Heart right ventricle (tissue), 16 donors: ENCODE measurements at regions not wholly inside any gene's neighbourhood (a gene's known extent, or its start where the extent isn't known, plus 50 kb on each side); places are given as distances from the start of the nearest gene placed in this dataset.

ENCODE experiments used
- ATAC-seq, 8 donors: fragments of 200-7000 bp; cut with Tn5 transposase; one replicate each; pipeline ENCODE4 v1.9.1; 2020; ENCODE audit warnings: mild to moderate bottlenecking in 8 of 8, moderate library complexity in 8 of 8, moderate number of reproducible peaks in 1 of 8
- DNase-seq, 2 donors: peaks; one replicate each; pipeline ENCODE4 v3.0.0-alpha.2; 2020
- H3K27ac ChIP-seq, 10 donors: fragments of 200-600 bp; sonication (generic) in 2 of 10; one replicate each; pipeline versions ENCODE4 v1.5.0 to v1.8.0; 2020 to 2022; ENCODE audit warnings: mild to moderate bottlenecking in 3 of 10
- H3K27me3 ChIP-seq, 7 donors: fragments of 200-600 bp; one replicate each; pipeline ENCODE4 v1.8.0; 2021 to 2022; ENCODE audit warnings: mild to moderate bottlenecking in 2 of 7
- H3K36me3 ChIP-seq, 9 donors: fragments of 200-600 bp; sonication (generic) in 1 of 9; one replicate each; pipeline versions ENCODE4 v1.5.0 to v1.8.0; 2020 to 2022; ENCODE audit warnings: mild to moderate bottlenecking in 2 of 9
- H3K4me1 ChIP-seq, 9 donors: fragments of 200-600 bp; sonication (generic) in 1 of 9; one replicate each; pipeline versions ENCODE4 v1.5.0 to v1.8.0; 2020 to 2022; ENCODE audit warnings: mild to moderate bottlenecking in 4 of 9
- H3K4me3 ChIP-seq, 10 donors: fragments of 200-600 bp; sonication (generic) in 2 of 10; one replicate each; pipeline versions ENCODE4 v1.5.0 to v1.8.0; 2020 to 2022; ENCODE audit warnings: mild to moderate bottlenecking in 7 of 10, moderate library complexity in 2 of 10
- H3K9me3 ChIP-seq, 11 donors: fragments of 200-600 bp in 10 of 11; sonication (generic) in 2 of 11; one replicate each; pipeline versions ENCODE4 v1.5.0 to v1.8.0; 2013 to 2022; ENCODE audit warnings: mild to moderate bottlenecking in 2 of 11, control low read depth in 1 of 11, moderate library complexity in 1 of 11
- WGBS, 2 donors: extraction: QIAGEN DNeasy Blood & Tissue Kit; methylation state at CpG; one replicate each; pipeline ENCODE4 v1.1.7; 2013; ENCODE audit warnings: inconsistent platforms in 1 of 2; 5-methylcytosine and 5-hydroxymethylcytosine counted together
- intact Hi-C, 10 donors: fragments of 100-400 bp; cut with DNase I; formaldehyde crosslinking; loops; one replicate each; pipeline versions ENCODE4 v1.11.1 to v1.14.2; 2022
- TF ChIP-seq, protein P1 (sequence below), 9 donors: fragments of 200-600 bp; sonication (generic) in 2 of 9; IDR thresholded peaks; one replicate each; pipeline versions ENCODE4 v1.5.0 to v1.8.0; 2021 to 2022; ENCODE audit warnings: antibody characterized with exemption in 9 of 9, mild to moderate bottlenecking in 5 of 9, moderate library complexity in 1 of 9
- donor health status: Arrhythmogenic right ventricular cardiomyopathy.
- donor health status: ischemic (EF 13 %, LVEDD 7.1; RV severe dilation, severe dysfunction).
- donor health status: healthy with polysubstance abuse.
- donor health status: DM: no; HTN: yes; CAD: no.
- donor health status: DM: no; HTN: no; CAD: no.
- donor health status: ischemic (EF 25% LVEDD 6.9; RV normal size, moderate dysfunction).
- donor health status: ischemic (EF 25% LVEDD 5.7; RV mildly dilated, moderate dysfunction).
- donor health status: healthy.
- donor health status: DM: yes; HTN: yes; CAD: no.
- donor health status: Ischemic cardiomyopathy.
- donor health status: ischemic (EF 35%, LVEDD 5.7; RV mildly dilated, moderate dysfunction).
- donor health status: nonischemic (EF 11% LVEDD 7.7; RV severe dilation, severe dysfunction).
- donor health status: DM: yes; HTN: yes; CAD: no.
- donor health status: PGD.
- donor health status: ischemic (EF 29% LVEDD 5.4; RV normal size, mild dysfunction).
- donor health status: nonischemic (EF 23%, LVEDD 6.1; RV moderate dilation, normal function).

DNA sequence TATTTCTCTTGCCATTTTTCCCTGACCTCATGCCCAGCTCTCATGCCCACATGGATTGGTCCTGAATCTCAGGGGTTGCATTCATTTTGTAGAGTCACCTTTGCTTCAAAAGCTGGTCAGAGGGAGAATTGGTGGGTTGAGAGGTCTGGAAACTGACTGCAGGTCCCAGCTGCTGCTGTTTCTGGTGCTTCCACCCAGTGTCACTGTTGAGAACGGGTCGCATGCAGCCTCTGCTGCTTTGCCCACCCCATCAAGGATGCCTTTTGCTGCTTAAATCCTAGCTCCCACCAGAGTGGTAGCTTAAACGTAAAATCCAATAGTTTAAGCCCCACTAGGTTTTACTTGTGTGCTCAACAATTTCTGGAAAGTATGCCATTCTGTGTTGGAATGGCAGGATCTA, 211.4 kb upstream of the TSHZ2 start:
- peaks cover 0 to 4% (median 0%) of the 10 kb centered on the region in 11 donors for H3K9me3 ChIP-seq
- no peak overlapping the region for H3K4me3 ChIP-seq
- ATAC-seq (no peak), DNase-seq (no peak)
- H3K27me3 ChIP-seq = no peaks in the 10 kb centered on the region
- intact Hi-C loops = no loop called here
- no peaks in the 10 kb centered on the region for H3K4me1 ChIP-seq
- H3K36me3 ChIP-seq = no peaks in the 10 kb centered on the region
- TF ChIP-seq, protein P1, sequence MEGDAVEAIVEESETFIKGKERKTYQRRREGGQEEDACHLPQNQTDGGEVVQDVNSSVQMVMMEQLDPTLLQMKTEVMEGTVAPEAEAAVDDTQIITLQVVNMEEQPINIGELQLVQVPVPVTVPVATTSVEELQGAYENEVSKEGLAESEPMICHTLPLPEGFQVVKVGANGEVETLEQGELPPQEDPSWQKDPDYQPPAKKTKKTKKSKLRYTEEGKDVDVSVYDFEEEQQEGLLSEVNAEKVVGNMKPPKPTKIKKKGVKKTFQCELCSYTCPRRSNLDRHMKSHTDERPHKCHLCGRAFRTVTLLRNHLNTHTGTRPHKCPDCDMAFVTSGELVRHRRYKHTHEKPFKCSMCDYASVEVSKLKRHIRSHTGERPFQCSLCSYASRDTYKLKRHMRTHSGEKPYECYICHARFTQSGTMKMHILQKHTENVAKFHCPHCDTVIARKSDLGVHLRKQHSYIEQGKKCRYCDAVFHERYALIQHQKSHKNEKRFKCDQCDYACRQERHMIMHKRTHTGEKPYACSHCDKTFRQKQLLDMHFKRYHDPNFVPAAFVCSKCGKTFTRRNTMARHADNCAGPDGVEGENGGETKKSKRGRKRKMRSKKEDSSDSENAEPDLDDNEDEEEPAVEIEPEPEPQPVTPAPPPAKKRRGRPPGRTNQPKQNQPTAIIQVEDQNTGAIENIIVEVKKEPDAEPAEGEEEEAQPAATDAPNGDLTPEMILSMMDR (IDR thresholded peaks at IDR 0.05) = no peak
- no peak overlapping the region for H3K27ac ChIP-seq
- WGBS, 2 donors = 83 to 91% methylated on average over 3 of the region's 3 CpGs

DNA sequence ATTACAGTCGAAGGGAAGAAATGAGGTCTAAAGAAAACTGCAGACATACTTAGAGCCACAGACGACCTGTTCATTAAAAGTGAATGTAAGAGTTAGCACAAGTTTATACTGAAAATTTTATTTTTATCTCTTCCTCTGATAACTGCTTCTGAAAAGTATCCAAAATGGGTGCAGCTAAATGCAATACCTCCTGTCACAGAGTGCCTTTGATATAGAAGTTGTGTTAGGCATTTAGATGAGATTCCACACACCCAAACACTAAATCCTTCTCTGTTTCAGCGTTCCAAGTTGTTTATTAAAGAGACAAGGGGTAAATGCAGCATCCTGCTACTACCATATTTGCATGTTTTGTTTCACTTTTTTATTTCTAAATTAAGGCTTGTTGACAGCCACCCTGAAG, 214.7 kb upstream of the TSHZ2 start:
- H3K4me1 ChIP-seq = no peaks in the 10 kb centered on the region
- no peak for DNase-seq
- no peaks in the 10 kb centered on the region for H3K27me3 ChIP-seq
- ATAC-seq = no peak
- TF ChIP-seq, protein P1 (IDR thresholded peaks at IDR 0.05) = no peak
- intact Hi-C loops = no loop called here
- no peaks in the 10 kb centered on the region for H3K36me3 ChIP-seq
- peaks cover 0 to 18% (median 6%) of the 10 kb centered on the region in 11 donors for H3K9me3 ChIP-seq
- H3K4me3 ChIP-seq = no peak overlapping the region
- 56 to 67% methylated on average over 3 of the region's 3 CpGs for WGBS, 2 donors
- no peak overlapping the region for H3K27ac ChIP-seq

DNA sequence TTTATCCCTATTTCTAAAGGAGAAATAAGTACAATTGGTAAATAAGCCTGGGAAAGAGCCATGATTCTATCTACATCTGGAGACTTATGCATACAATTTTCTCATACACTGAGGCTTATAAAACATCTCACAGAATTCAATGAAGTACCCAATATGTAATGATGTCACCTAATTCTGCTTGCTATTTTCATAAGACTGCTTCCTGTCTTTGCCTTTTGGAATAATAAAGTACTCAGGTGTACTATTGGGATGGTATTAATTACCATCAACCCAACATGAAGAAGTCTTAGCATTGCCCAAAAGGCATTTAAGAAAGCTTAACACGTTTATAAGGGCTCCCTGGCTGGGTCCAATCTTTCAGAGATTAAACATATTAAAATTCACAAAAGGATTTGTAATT, 216.4 kb upstream of the TSHZ2 start:
- Histone ChIP-seq H3K36me3 (no peaks in the 10 kb centered on the region), H3K4me3 (no peak overlapping the region), H3K27ac (no peak overlapping the region), H3K4me1 (no peaks in the 10 kb centered on the region), H3K9me3 (peaks cover 0 to 15% (median 6%) of the 10 kb centered on the region in 11 donors), H3K27me3 (no peaks in the 10 kb centered on the region)
- 43 to 56% methylated on average over 1 of the region's 1 CpG for WGBS, 2 donors
- DNase-seq (no peak), ATAC-seq (no peak)
- intact Hi-C loops = no loop called here
- TF ChIP-seq, protein P1 (IDR thresholded peaks at IDR 0.05) = no peak

DNA sequence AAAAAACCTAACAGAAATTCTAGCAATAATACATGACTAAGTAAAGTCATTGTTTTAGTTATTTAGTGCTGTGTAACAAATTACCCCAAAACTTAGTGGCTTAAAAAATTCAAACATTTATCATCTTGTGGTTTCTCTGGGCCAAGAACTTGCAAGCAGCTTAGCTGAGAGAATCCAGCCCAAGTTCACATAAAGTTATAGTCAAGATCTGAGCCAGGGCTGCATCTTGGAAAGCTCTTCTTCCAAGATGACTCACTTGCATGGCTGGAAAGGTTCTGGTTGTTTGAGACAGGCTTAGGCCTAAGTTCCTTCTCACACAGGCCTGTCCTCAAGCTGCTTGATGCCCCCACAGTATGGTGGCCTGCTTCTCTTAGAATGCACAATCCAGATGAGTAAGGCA, 217.8 kb upstream of the TSHZ2 start:
- Histone ChIP-seq H3K27me3 (no peaks in the 10 kb centered on the region), H3K36me3 (no peaks in the 10 kb centered on the region), H3K4me1 (no peaks in the 10 kb centered on the region), H3K9me3 (peaks cover 0 to 15% (median 6%) of the 10 kb centered on the region in 11 donors), H3K4me3 (no peak overlapping the region), H3K27ac (no peak overlapping the region)
- TF ChIP-seq, protein P1 (IDR thresholded peaks at IDR 0.05) = no peak
- intact Hi-C loops = no loop called here
- DNase-seq = no peak
- ATAC-seq = no peak

DNA sequence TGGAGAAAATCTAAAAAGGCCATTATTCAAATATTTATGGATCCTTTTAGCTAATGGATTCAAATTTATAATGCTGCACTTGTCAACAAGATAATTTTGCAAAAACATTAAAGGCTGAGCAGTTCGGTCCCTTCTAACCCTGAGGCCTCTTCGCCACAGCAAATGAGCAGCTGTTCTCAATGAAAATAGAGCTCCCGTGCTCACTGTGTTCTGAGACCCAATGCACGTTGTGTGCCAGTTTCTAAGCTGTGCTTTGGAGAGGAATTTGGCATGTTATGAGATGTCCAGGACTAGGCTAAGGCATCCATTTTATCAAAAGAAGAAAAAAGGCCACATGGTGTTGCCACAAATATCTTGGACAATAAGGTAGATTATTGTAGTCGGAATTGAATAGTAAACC, 220.1 kb upstream of the TSHZ2 start:
- intact Hi-C loops = no loop called here

More for the DNA sequence above, 220.1 kb upstream of the TSHZ2 start:
- TF ChIP-seq, protein P1 (IDR thresholded peaks at IDR 0.05) = no peak
- no peaks in the 10 kb centered on the region for H3K4me1 ChIP-seq
- H3K36me3 ChIP-seq = no peaks in the 10 kb centered on the region
- H3K9me3 ChIP-seq = peaks cover 0 to 15% (median 6%) of the 10 kb centered on the region in 11 donors
- no peak overlapping the region for H3K4me3 ChIP-seq
- H3K27me3 ChIP-seq = no peaks in the 10 kb centered on the region
- no peak overlapping the region for H3K27ac ChIP-seq
- no peak for DNase-seq
- 85 to 86% methylated on average over 5 of the region's 5 CpGs for WGBS, 2 donors
- no peak for ATAC-seq
